Panc1 (cell line): ENCODE measurements at regions not wholly inside any gene's neighbourhood (a gene's known extent, or its start where the extent isn't known, plus 50 kb on each side); places are given as distances from the start of the nearest gene placed in this dataset.

ENCODE experiments used
- ATAC-seq: fragments of 200-7000 bp; cut with Tn5 transposase; 2 replicates; pipeline ENCODE4 v1.9.1; 2020; ENCODE audit warnings: mild to moderate bottlenecking, moderate library complexity
- BruUV-seq: library from RNA; stranded (reverse); fragments of 400-500 nt; replicated peaks from 2 replicates; lab custom pipeline; 2021; lab: Mats Ljungman, UMichigan
- CTCF ChIA-PET: fragments of 300-600 bp; sonication (Branson Sonifier 250); formaldehyde crosslinking; loops from one replicate; lab custom pipeline; 2022; ENCODE audit warnings: antibody characterized with exemption; lab: Charles Lee
- POLR2A ChIA-PET: fragments of 300-600 bp; sonication (Branson Sonifier 250); formaldehyde crosslinking; loops from one replicate; lab custom pipeline; 2022; ENCODE audit warnings: antibody characterized with exemption; lab: Charles Lee
- DNase-seq: peaks from one replicate; pipeline ENCODE4 v3.0.0-alpha.2; 2010; ENCODE audit warnings: low read depth, low spot score
- H3K27ac ChIP-seq: 2 replicates; pipeline ENCODE4 v1.5.1; 2011; ENCODE audit warnings: mild to moderate bottlenecking, low read length, inconsistent platforms
- H3K27me3 ChIP-seq: fragments of 200-500 bp; sonication (Bioruptor generic); 2 replicates; pipeline ENCODE4 v1.6.0; 2014; ENCODE audit warnings: low read length, inconsistent platforms; ENCODE audit not compliant: control insufficient read depth, insufficient read depth
- H3K36me3 ChIP-seq: fragments of 200-500 bp; sonication (Bioruptor generic); 2 replicates; pipeline ENCODE4 v1.5.1; 2014; ENCODE audit warnings: inconsistent platforms, mild to moderate bottlenecking, low read length, moderate library complexity; ENCODE audit not compliant: control insufficient read depth, insufficient read depth
- H3K4me1 ChIP-seq: 2 replicates; pipeline ENCODE4 v1.5.1; 2011; ENCODE audit warnings: inconsistent platforms, mild to moderate bottlenecking, low read length, moderate library complexity; ENCODE audit not compliant: control insufficient read depth, insufficient read depth
- H3K4me3 ChIP-seq, 2 experiments: 2 replicates each; pipeline ENCODE4 v1.5.1; 2011 to 2012; ENCODE audit warnings: low read depth in 2 of 2, low read length in 2 of 2, mild to moderate bottlenecking in 2 of 2, inconsistent platforms in 1 of 2, moderate library complexity in 1 of 2
- H3K9me3 ChIP-seq: fragments of 200-500 bp; sonication (Bioruptor generic); 2 replicates; pipeline ENCODE4 v1.5.1; 2014; ENCODE audit warnings: low read depth, mild to moderate bottlenecking, inconsistent platforms, low read length, moderate library complexity; ENCODE audit not compliant: control insufficient read depth, insufficient read depth
- CTCF ChIP-seq: fragments of 450-650 bp; IDR thresholded peaks from 2 replicates; pipeline ENCODE4 v1.5.1; 2017; ENCODE audit warnings: mild to moderate bottlenecking
- POLR2AphosphoS5 ChIP-seq: IDR thresholded peaks from 2 replicates; pipeline ENCODE4 v1.6.1; 2012; ENCODE audit warnings: mild to moderate bottlenecking, low read depth, low read length, moderate library complexity
- REST ChIP-seq, 2 experiments: IDR thresholded peaks; 2 replicates each; pipeline ENCODE4 v1.6.1; 2011 to 2012; ENCODE audit warnings: low read depth in 2 of 2, control low read depth in 1 of 2, low read length in 1 of 2, mild to moderate bottlenecking in 1 of 2, moderate library complexity in 1 of 2; ENCODE audit not compliant: insufficient read depth in 1 of 2
- SIN3A ChIP-seq: IDR thresholded peaks from 2 replicates; pipeline ENCODE4 v1.6.1; 2012; ENCODE audit warnings: low read depth, mild to moderate bottlenecking, low read length, moderate library complexity, borderline replicate concordance; ENCODE audit not compliant: insufficient read depth
- TCF7L2 ChIP-seq: IDR thresholded peaks from 2 replicates; pipeline ENCODE4 v1.6.1; 2011; ENCODE audit warnings: mild to moderate bottlenecking, low read depth, low read length, inconsistent platforms
- in situ Hi-C: cut with HindIII; loops from 2 replicates; pipeline ENCODE4 v1.10.0; 2016; ENCODE audit warnings: low sequenced_read_pairs, low pct_unique_long_range_greater_than_20kb
- intact Hi-C: fragments of 100-400 bp; cut with micrococcal nuclease; formaldehyde crosslinking; loops from one replicate; pipeline ENCODE4 v1.10.0; 2022; ENCODE audit not compliant: unreplicated experiment

DNA sequence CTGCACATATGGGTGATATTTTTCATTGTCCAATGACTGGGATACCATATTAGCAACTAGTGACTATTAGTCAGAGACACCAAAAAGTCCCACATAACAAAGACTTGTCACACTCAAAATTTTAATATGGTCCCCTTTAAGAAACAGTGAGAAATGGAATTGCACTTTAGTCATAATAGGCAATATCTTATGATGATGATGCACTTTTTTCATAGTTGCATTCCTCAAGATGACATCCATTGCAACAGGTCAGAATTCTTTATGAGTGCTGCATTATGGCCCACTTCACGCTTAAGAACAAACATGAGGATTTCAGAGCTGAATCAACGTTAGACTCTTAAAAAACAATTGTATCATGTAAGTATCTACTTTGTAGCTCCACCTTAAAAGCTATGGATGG, 608.4 kb upstream of the HTR2C start:
- no TSS peak for BruUV-seq
- no peaks in the 10 kb centered on the region for H3K36me3 ChIP-seq
- DNase-seq (no peak), ATAC-seq (no peak)
- no peak overlapping the region for H3K4me3 ChIP-seq
- intact Hi-C loops (no loop called here), in situ Hi-C loops (no loop called here)
- no peak for TF ChIP-seq TCF7L2
- no peak for TF ChIP-seq POLR2AphosphoS5
- no peak for TF ChIP-seq REST (IDR thresholded peaks at IDR 0.05; ENCODE audit: insufficient read depth in 1 of 2, low read depth in 2 of 2, low read length in 1 of 2)
- no peak for TF ChIP-seq CTCF
- no peak for TF ChIP-seq SIN3A
- H3K27ac ChIP-seq: no peak overlapping the region
- no peaks in the 10 kb centered on the region for H3K27me3 ChIP-seq
- ChIA-PET CTCF (no interaction called here), POLR2A (no interaction called here)
- H3K9me3 ChIP-seq: no peaks in the 10 kb centered on the region
- no peaks in the 10 kb centered on the region for H3K4me1 ChIP-seq

- Histone ChIP-seq H3K36me3 (no peaks in the 10 kb centered on the region), H3K4me1 (no peaks in the 10 kb centered on the region), H3K27me3 (no peaks in the 10 kb centered on the region), H3K27ac (no peak overlapping the region), H3K9me3 (no peaks in the 10 kb centered on the region), H3K4me3 (no peak overlapping the region)
- DNase-seq: no peak
- ATAC-seq: no peak
- in situ Hi-C loops: no loop called here
- BruUV-seq: no TSS peak
- CTCF ChIA-PET: no interaction called here
- POLR2A ChIA-PET: no interaction called here
- TF ChIP-seq CTCF: no peak
- TF ChIP-seq POLR2AphosphoS5: no peak
- no peak for TF ChIP-seq SIN3A
- TF ChIP-seq REST (IDR thresholded peaks at IDR 0.05; ENCODE audit: insufficient read depth in 1 of 2, low read depth in 2 of 2, low read length in 1 of 2): no peak
- no peak for TF ChIP-seq TCF7L2
- intact Hi-C loops: no loop called here
Measured at GRCh38 chrX:113974881-113975280, 609.0 kb upstream of the HTR2C start.
